ENCODE measurements at regions not wholly inside any gene's neighbourhood (a gene's known extent, or its start where the extent isn't known, plus 50 kb on each side); places are given as distances from the start of the nearest gene placed in this dataset.

DNA sequence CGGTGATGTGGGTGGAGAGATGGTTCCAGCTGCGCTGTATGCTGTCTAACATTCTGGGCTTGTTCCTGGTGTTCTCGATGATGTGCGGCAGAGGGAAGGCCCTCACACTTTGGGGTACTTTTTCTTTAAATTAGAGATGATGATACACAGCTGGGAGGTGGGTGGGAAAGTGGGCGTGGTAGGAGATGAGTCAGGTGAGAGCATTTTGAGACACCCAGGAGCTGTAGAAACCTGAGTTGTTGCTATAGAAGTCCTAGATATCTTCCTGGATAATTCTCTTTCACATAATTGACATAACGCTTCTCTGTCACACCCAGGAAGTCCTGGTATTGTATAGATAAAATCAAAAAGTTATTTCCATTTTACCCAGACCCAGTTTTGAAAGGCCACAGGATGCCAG lies 103.8 kb upstream of the ALKAL2 start:
- TF ChIP-seq, protein P1, sequence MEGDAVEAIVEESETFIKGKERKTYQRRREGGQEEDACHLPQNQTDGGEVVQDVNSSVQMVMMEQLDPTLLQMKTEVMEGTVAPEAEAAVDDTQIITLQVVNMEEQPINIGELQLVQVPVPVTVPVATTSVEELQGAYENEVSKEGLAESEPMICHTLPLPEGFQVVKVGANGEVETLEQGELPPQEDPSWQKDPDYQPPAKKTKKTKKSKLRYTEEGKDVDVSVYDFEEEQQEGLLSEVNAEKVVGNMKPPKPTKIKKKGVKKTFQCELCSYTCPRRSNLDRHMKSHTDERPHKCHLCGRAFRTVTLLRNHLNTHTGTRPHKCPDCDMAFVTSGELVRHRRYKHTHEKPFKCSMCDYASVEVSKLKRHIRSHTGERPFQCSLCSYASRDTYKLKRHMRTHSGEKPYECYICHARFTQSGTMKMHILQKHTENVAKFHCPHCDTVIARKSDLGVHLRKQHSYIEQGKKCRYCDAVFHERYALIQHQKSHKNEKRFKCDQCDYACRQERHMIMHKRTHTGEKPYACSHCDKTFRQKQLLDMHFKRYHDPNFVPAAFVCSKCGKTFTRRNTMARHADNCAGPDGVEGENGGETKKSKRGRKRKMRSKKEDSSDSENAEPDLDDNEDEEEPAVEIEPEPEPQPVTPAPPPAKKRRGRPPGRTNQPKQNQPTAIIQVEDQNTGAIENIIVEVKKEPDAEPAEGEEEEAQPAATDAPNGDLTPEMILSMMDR (IDR thresholded peaks at IDR 0.05; ENCODE audit: borderline replicate concordance, extremely low read depth, low read length, poor library complexity, severe bottlenecking) = no peak
- TF ChIP-seq EZH2 (IDR thresholded peaks at IDR 0.05; ENCODE audit: borderline replicate concordance, low read depth, low read length, severe bottlenecking) = no peak
